Fibroblast of lung (primary cell): ENCODE measurements at regions not wholly inside any gene's neighbourhood (a gene's known extent, or its start where the extent isn't known, plus 50 kb on each side); places are given as distances from the start of the nearest gene placed in this dataset.

Experiments
- DNase-seq, 2 donors: peaks; one replicate each; pipeline versions ENCODE4 v3.0.0 to v3.0.0-alpha.2; 2010; ENCODE audit warnings: low read depth in 2 of 2
- H2AFZ ChIP-seq: 2 replicates; pipeline ENCODE4 v1.5.1; 2012; ENCODE audit warnings: low read length, control low read depth, inconsistent platforms
- H3K27ac ChIP-seq: 2 replicates; pipeline ENCODE4 v1.5.1; 2011; ENCODE audit warnings: low read length, control low read depth; ENCODE audit not compliant: insufficient read depth
- H3K27me3 ChIP-seq: 2 replicates; pipeline ENCODE4 v1.5.1; 2011; ENCODE audit warnings: mild to moderate bottlenecking, low read length; ENCODE audit not compliant: control insufficient read depth, insufficient read depth
- H3K36me3 ChIP-seq: 2 replicates; pipeline ENCODE4 v1.5.1; 2011; ENCODE audit warnings: low read length; ENCODE audit not compliant: control insufficient read depth, insufficient read depth
- H3K4me1 ChIP-seq: 2 replicates; pipeline ENCODE4 v1.5.1; 2011; ENCODE audit warnings: low read length; ENCODE audit not compliant: control insufficient read depth, insufficient read depth; ENCODE audit errors: extremely low read depth
- H3K4me2 ChIP-seq: 2 replicates; pipeline ENCODE4 v1.5.1; 2011; ENCODE audit warnings: low read length, control low read depth; ENCODE audit not compliant: insufficient read depth; ENCODE audit errors: extremely low read depth
- H3K4me3 ChIP-seq, 4 experiments: fragments of 200-600 bp in 1 of 4; sonication (generic) in 1 of 4; replicated peaks in 1 of 4; 2 replicates each; pipeline ENCODE4 v1.5.1; 2011 to 2016; ENCODE audit warnings: low read length in 4 of 4, low read depth in 3 of 4, mild to moderate bottlenecking in 3 of 4, control low read depth in 2 of 4, inconsistent platforms in 1 of 4, mixed read lengths in 1 of 4; ENCODE audit not compliant: insufficient read depth in 1 of 4; ENCODE audit errors: control extremely low read depth in 1 of 4
- H3K79me2 ChIP-seq: 2 replicates; pipeline ENCODE4 v1.5.1; 2012; ENCODE audit warnings: mild to moderate bottlenecking, low read length, inconsistent platforms; ENCODE audit not compliant: control insufficient read depth, insufficient read depth
- H3K9ac ChIP-seq: 2 replicates; pipeline ENCODE4 v1.5.1; 2011; ENCODE audit warnings: mild to moderate bottlenecking, low read length, control low read depth; ENCODE audit not compliant: insufficient read depth
- H3K9me3 ChIP-seq: 2 replicates; pipeline ENCODE4 v1.5.1; 2012; ENCODE audit warnings: low read depth, low read length; ENCODE audit not compliant: control insufficient read depth, insufficient read depth
- H4K20me1 ChIP-seq: 2 replicates; pipeline ENCODE4 v1.5.1; 2011; ENCODE audit warnings: low read length; ENCODE audit not compliant: control insufficient read depth, insufficient read depth; ENCODE audit errors: extremely low read depth
- EZH2 ChIP-seq: IDR thresholded peaks from 2 replicates; pipeline ENCODE4 v1.5.1; 2012; ENCODE audit warnings: low read length, control low read depth, mild to moderate bottlenecking; ENCODE audit errors: missing control alignments
- TF ChIP-seq, protein P1 (sequence below), 2 donors: IDR thresholded peaks in 1 of 2; conservative IDR thresholded peaks in 1 of 2; 1 replicate in 1 of 2; 2 replicates in 1 of 2; pipeline ENCODE4 v1.5.1; 2011 to 2012; ENCODE audit warnings: low read length in 2 of 2, control low read depth in 1 of 2, inconsistent platforms in 1 of 2, low read depth in 1 of 2, mild to moderate bottlenecking in 1 of 2

DNA sequence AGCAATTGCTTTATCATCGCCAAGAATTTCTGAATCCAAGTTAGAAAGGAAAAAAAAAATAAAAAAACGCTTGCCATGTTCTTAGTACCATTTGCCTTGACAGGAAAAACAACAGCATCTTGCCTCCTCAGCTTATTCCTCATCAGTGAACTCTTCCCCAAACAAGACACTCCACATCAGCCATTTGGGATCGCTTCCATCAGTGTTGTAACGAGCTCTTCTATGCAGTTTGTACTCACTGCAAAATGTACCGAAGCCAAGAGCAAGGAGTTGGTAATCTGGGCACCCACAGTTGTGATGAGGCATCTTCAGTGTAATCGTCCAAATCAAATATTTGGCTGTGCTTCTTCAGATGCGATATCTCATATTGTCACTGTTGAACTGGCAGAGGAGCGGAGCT, 503.7 kb downstream of the TMEM182 start:
- DNase-seq, result no peak
- H3K27ac ChIP-seq, result no peak overlapping the region
- H3K4me2 ChIP-seq, result no peak overlapping the region
- no peaks in the 10 kb centered on the region for H3K4me1 ChIP-seq
- no peaks in the 10 kb centered on the region for H3K36me3 ChIP-seq
- no peaks in the 10 kb centered on the region for H3K79me2 ChIP-seq
- H3K9ac ChIP-seq, result no peak overlapping the region
- no peak overlapping the region for H3K4me3 ChIP-seq
- H3K27me3 ChIP-seq, result no peaks in the 10 kb centered on the region
- H2AFZ ChIP-seq, result no peak overlapping the region
- TF ChIP-seq, protein P1, sequence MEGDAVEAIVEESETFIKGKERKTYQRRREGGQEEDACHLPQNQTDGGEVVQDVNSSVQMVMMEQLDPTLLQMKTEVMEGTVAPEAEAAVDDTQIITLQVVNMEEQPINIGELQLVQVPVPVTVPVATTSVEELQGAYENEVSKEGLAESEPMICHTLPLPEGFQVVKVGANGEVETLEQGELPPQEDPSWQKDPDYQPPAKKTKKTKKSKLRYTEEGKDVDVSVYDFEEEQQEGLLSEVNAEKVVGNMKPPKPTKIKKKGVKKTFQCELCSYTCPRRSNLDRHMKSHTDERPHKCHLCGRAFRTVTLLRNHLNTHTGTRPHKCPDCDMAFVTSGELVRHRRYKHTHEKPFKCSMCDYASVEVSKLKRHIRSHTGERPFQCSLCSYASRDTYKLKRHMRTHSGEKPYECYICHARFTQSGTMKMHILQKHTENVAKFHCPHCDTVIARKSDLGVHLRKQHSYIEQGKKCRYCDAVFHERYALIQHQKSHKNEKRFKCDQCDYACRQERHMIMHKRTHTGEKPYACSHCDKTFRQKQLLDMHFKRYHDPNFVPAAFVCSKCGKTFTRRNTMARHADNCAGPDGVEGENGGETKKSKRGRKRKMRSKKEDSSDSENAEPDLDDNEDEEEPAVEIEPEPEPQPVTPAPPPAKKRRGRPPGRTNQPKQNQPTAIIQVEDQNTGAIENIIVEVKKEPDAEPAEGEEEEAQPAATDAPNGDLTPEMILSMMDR (conservative IDR thresholded peaks at IDR 0.05 in 1 of 2, IDR thresholded peaks at IDR 0.05 in 1 of 2; ENCODE audit: low read depth in 1 of 2, low read length in 2 of 2), result no peak
- no peak for TF ChIP-seq EZH2
- H3K9me3 ChIP-seq, result no peaks in the 10 kb centered on the region
- H4K20me1 ChIP-seq, result no peaks in the 10 kb centered on the region

DNA sequence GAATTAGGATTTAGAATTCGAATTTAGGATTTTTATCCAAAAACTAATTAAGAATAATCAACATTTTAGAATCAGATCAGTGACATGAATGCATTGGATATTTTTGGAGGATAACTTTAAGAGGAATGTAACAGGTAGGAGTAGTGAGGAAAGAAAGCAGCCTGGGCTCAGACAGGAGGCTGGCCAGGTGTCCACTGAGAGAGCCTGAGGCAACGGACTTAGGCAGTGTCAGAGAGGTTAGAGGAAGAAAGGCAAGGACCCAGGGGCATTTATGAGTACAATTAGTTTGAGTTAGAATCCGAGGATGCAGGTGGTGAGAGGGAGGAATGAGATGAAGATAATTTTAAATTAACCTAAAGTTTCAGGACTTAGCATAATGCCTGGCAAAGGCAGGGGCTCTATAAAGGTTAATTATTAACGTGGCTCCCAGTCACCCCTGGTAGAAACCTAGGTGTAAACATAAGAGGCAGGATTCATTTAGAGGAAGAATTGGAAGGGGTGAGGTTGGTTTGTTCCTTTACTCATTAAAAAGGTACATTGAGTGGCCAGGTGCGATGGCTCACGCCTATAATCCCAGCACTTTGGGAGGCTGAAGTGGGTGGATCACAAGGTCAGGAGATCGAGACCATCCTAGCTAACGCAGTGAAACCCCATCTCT, 507.1 kb downstream of the TMEM182 start:
- Histone ChIP-seq H3K9me3 (no peaks in the 10 kb centered on the region), H3K79me2 (no peaks in the 10 kb centered on the region), H3K27ac (no peak overlapping the region), H3K27me3 (no peaks in the 10 kb centered on the region), H3K4me3 (no peak overlapping the region), H3K4me2 (no peak overlapping the region), H4K20me1 (no peaks in the 10 kb centered on the region), H3K9ac (no peak overlapping the region), H2AFZ (no peak overlapping the region), H3K36me3 (no peaks in the 10 kb centered on the region), H3K4me1 (no peaks in the 10 kb centered on the region)
- no peak for TF ChIP-seq EZH2
- TF ChIP-seq, protein P1 (conservative IDR thresholded peaks at IDR 0.05 in 1 of 2, IDR thresholded peaks at IDR 0.05 in 1 of 2; ENCODE audit: low read depth in 1 of 2, low read length in 2 of 2), result no peak
- no peak for DNase-seq

DNA sequence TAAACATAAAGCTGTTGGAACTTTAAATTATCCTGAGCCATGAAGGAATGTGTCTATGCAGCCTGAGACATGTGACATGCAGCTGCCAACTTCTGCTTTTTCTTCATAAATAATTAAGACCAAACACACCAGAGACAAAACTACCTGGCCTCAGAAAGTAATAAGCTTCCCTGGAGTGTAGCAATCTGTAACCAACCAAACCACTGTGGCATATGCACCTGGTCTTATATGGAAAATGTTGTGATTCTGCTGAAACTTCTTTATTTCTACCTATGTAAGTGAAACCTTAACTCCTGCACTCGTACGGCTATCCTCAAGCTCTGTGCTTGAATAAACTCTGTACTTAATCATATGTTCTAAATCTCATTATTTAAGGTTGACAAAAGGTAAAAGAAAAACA, 515.0 kb downstream of the TMEM182 start:
- Histone ChIP-seq H3K27me3 (no peaks in the 10 kb centered on the region), H3K79me2 (no peaks in the 10 kb centered on the region), H3K27ac (no peak overlapping the region), H3K36me3 (no peaks in the 10 kb centered on the region), H3K4me1 (no peaks in the 10 kb centered on the region), H3K4me2 (no peak overlapping the region), H3K9ac (no peak overlapping the region), H2AFZ (no peak overlapping the region), H3K9me3 (no peaks in the 10 kb centered on the region), H4K20me1 (no peaks in the 10 kb centered on the region), H3K4me3 (no peak overlapping the region)
- DNase-seq, result no peak
- TF ChIP-seq, protein P1 (conservative IDR thresholded peaks at IDR 0.05 in 1 of 2, IDR thresholded peaks at IDR 0.05 in 1 of 2; ENCODE audit: low read depth in 1 of 2, low read length in 2 of 2), result no peak
- TF ChIP-seq EZH2, result no peak
